ENCODE measurements at regions not wholly inside any gene's neighbourhood (a gene's known extent, or its start where the extent isn't known, plus 50 kb on each side); places are given as distances from the start of the nearest gene placed in this dataset.

DNA sequence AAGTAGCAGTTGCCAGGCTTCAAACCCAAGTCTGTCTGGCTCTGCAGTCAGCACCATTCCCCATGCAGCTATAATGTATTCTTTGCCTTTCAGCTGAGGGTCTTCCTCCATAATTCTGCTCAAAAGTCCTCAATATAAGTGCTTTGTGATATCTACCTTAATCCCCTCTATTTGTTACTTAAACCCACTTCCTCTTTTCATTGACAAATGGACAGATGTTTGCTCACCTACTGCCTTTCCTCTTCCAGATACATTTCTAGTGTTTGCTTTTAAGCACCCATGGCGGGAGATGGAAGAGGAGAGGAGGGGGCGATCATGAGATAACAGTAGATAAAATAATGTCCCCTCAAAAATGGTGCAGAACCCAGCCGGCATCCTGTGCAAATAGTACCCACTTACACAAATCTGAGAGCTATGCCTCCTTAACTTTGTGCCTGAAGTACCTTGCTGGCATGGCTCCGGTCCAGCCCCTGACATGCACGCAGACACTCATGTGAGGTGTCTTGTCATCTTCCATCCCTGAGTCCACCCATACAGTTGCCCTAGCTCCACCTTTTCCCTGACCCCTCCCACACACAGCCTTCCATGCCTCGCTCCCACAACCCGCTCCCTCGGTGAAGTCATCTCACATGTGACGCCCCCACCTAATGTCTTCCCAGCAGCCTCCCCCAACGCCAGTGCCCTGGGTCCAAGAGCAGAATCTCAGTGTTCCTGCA is 109.6 kb downstream of the TRIM29 start:
- TF ChIP-seq, protein P1, sequence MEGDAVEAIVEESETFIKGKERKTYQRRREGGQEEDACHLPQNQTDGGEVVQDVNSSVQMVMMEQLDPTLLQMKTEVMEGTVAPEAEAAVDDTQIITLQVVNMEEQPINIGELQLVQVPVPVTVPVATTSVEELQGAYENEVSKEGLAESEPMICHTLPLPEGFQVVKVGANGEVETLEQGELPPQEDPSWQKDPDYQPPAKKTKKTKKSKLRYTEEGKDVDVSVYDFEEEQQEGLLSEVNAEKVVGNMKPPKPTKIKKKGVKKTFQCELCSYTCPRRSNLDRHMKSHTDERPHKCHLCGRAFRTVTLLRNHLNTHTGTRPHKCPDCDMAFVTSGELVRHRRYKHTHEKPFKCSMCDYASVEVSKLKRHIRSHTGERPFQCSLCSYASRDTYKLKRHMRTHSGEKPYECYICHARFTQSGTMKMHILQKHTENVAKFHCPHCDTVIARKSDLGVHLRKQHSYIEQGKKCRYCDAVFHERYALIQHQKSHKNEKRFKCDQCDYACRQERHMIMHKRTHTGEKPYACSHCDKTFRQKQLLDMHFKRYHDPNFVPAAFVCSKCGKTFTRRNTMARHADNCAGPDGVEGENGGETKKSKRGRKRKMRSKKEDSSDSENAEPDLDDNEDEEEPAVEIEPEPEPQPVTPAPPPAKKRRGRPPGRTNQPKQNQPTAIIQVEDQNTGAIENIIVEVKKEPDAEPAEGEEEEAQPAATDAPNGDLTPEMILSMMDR (conservative IDR thresholded peaks at IDR 0.05): no peak
- TF ChIP-seq EZH2 (IDR thresholded peaks at IDR 0.05; ENCODE audit: low read depth): no peak
